Stomach (tissue), 8 donors: ENCODE measurements at regions not wholly inside any gene's neighbourhood (a gene's known extent, or its start where the extent isn't known, plus 50 kb on each side); places are given as distances from the start of the nearest gene placed in this dataset.
A peak's percentile ranks its signal among the peaks of the same experiment; 100 is the strongest.

Experiments used
- DNase-seq, 2 donors: peaks; one replicate each; pipeline versions ENCODE4 v3.0.0 to v3.0.0-alpha.2; 2013 to 2019
- H3K27ac ChIP-seq, 5 donors: fragments of 200-600 bp in 4 of 5; sonication (generic) in 4 of 5; one replicate each; pipeline ENCODE4 v1.5.1; 2013 to 2019; ENCODE audit warnings: mild to moderate bottlenecking in 1 of 5, moderate library complexity in 1 of 5
- H3K27me3 ChIP-seq, 3 donors: fragments of 200-600 bp; sonication (generic); one replicate each; pipeline ENCODE4 v1.5.1; 2017 to 2019; ENCODE audit warnings: mixed run types in 1 of 3
- H3K36me3 ChIP-seq, 4 donors: fragments of 200-600 bp; sonication (generic); 1 replicate in 3 of 4; 2 replicates in 1 of 4; pipeline ENCODE4 v1.5.1; 2016 to 2019
- H3K4me1 ChIP-seq, 4 donors: fragments of 200-600 bp; sonication (generic); one replicate each; pipeline ENCODE4 v1.5.1; 2016 to 2019
- H3K4me3 ChIP-seq, 4 donors: fragments of 200-600 bp; sonication (generic) in 3 of 4; one replicate each; pipeline ENCODE4 v1.5.1; 2016 to 2019; ENCODE audit warnings: mild to moderate bottlenecking in 1 of 4
- H3K9me3 ChIP-seq, 4 donors: fragments of 200-600 bp; sonication (generic); one replicate each; pipeline ENCODE4 v1.5.1; 2016 to 2019
- EP300 ChIP-seq: sonication (generic); formaldehyde crosslinking; IDR thresholded peaks from one replicate; pipeline ENCODE4 v1.6.1; 2017; ENCODE audit warnings: antibody characterized with exemption
- POLR2A ChIP-seq, 4 donors: fragments of 450-650 bp; IDR thresholded peaks; one replicate each; pipeline ENCODE4 v1.6.1; 2016; ENCODE audit warnings: antibody characterized with exemption in 4 of 4, control low read depth in 2 of 4, mild to moderate bottlenecking in 1 of 4, moderate library complexity in 1 of 4
- POLR2AphosphoS5 ChIP-seq, 3 donors: sonication (generic); formaldehyde crosslinking; IDR thresholded peaks; one replicate each; pipeline ENCODE4 v1.6.1; 2016; ENCODE audit warnings: antibody characterized with exemption in 3 of 3
- WGBS, 5 donors: extraction: QIAGEN DNeasy Blood & Tissue Kit in 3 of 5; methylation state at CpG; one replicate each; pipeline versions ENCODE4 v1.1.5 to v1.1.7; 2013 to 2018; 5-methylcytosine and 5-hydroxymethylcytosine counted together
- intact Hi-C: fragments of 100-400 bp; cut with DNase I; formaldehyde crosslinking; loops from one replicate; pipeline ENCODE4 v1.15.1; 2023; ENCODE audit warnings: low total_unique reads
- TF ChIP-seq, protein P1 (sequence below), 7 experiments: fragments of 450-650 bp in 4 of 7; fragments of 200-600 bp in 3 of 7; sonication (generic) in 3 of 7; IDR thresholded peaks; one replicate each; pipeline ENCODE4 v1.5.1; 2016 to 2019; ENCODE audit warnings: antibody characterized with exemption in 7 of 7, control low read depth in 2 of 7, mild to moderate bottlenecking in 1 of 7
- donor health status: healthy with polysubstance abuse.
- donor health status: Bipolar disorder and iron deficiency.
- donor health status: healthy.

DNA sequence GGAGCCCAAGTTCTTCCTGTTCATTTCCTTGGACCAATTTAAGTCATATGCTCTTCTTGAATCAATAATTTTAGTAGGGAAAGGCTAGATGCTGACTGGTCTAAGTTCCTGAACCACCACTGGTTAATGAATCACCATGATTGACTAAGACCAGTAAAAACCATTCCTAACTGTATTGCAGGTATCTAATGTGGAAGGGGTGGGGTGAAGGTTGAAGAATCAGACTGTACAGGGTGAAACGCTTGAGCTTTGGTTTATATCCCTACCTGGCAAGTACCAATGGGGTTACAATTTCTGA, 100.1 kb downstream of the DYRK2 start:
- TF ChIP-seq, protein P1, sequence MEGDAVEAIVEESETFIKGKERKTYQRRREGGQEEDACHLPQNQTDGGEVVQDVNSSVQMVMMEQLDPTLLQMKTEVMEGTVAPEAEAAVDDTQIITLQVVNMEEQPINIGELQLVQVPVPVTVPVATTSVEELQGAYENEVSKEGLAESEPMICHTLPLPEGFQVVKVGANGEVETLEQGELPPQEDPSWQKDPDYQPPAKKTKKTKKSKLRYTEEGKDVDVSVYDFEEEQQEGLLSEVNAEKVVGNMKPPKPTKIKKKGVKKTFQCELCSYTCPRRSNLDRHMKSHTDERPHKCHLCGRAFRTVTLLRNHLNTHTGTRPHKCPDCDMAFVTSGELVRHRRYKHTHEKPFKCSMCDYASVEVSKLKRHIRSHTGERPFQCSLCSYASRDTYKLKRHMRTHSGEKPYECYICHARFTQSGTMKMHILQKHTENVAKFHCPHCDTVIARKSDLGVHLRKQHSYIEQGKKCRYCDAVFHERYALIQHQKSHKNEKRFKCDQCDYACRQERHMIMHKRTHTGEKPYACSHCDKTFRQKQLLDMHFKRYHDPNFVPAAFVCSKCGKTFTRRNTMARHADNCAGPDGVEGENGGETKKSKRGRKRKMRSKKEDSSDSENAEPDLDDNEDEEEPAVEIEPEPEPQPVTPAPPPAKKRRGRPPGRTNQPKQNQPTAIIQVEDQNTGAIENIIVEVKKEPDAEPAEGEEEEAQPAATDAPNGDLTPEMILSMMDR (IDR thresholded peaks at IDR 0.05) = no peak
- no peak for TF ChIP-seq POLR2A (IDR thresholded peaks at IDR 0.05)
- TF ChIP-seq EP300 = no peak
- TF ChIP-seq POLR2AphosphoS5 (IDR thresholded peaks at IDR 0.05) = no peak
- Histone ChIP-seq H3K27me3 (no peaks in the 10 kb centered on the region), H3K4me1 (peaks cover 4 to 30% (median 19%) of the 10 kb centered on the region in 4 donors), H3K4me3 (no peak overlapping the region), H3K27ac (peak overlapping the region; percentile 35 to 79 (median 53)), H3K9me3 (no peaks in the 10 kb centered on the region), H3K36me3 (no peaks in the 10 kb centered on the region)
- 30 to 55% (median 50%) methylated on average over 1 of the region's 1 CpG for WGBS, 5 donors
- DNase-seq = peak in 1 of 2 donors; percentile 38
- intact Hi-C loops = no loop called here

DNA sequence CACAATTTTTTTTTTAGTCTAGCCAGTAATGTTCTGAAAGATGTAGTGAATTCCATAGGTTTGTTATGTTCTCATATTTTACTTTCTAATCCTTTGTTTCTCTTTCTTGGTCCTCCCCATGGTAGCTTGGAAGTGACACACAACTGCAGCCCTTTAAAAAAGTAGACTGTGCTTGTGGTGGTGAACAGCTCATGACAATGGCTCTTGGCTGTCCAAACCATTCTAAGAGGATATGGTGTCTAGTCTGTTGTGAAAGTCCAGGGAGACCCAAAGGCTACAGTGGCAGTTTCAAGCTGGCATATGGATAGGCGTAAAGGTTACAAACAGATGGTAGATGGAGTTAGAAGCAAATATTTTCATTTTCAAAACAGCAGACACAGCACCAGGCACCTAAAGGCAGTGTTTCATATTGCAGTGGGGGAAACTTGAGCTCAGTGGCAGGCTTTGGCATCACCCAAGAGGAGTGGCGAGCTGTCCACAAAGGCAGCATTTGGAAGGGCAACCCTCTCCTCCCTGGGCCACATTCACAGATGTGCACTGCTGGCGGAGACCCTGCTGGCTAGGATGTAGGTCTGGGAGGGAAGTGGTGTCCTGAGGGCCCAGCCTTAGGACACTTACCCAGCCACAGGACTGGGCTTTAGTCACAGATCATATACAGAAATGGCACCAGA, 102.1 kb downstream of the DYRK2 start:
- WGBS, 5 donors = 86 to 100% (median 96%) methylated on average over 3 of the region's 3 CpGs
- TF ChIP-seq, protein P1 (IDR thresholded peaks at IDR 0.05) = no peak
- no peak for TF ChIP-seq POLR2AphosphoS5 (IDR thresholded peaks at IDR 0.05)
- TF ChIP-seq POLR2A (IDR thresholded peaks at IDR 0.05) = no peak
- no peak for TF ChIP-seq EP300
- no peak for DNase-seq

DNA sequence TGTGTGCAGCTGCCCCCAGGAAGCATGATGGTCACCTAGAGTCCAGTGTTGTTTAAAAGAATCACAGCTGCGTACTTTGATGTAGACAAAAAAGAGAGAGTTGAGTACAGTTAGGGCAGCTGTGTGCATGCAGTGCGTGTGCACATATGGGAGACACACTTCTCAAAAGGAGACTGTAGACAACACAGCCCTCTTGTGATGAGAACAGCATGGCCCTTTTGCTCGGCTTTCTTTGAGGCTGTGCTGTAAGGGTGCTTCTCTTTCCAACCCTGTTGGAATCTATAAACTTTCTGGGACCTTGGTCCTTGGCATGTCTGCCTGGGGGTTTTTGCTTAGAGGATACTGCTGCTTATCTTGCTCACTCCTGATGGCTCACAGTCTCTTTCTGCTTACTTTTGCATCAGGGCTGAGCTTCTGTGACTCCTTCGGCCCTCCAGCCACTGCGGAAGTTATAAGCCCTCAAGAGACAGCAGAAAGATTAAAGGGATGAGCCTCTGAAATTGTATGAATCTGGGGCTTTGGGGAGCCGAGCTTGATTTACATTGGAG, 102.9 kb downstream of the DYRK2 start:
- Histone ChIP-seq H3K27ac (no peak overlapping the region), H3K9me3 (no peaks in the 10 kb centered on the region), H3K36me3 (no peaks in the 10 kb centered on the region), H3K4me1 (peaks cover 8 to 41% (median 25%) of the 10 kb centered on the region in 4 donors), H3K27me3 (no peaks in the 10 kb centered on the region), H3K4me3 (no peak overlapping the region)
- WGBS, 5 donors = 74 to 85% (median 78%) methylated on average over 6 of the region's 6 CpGs
- DNase-seq = peak in 1 of 2 donors; percentile 54
- TF ChIP-seq POLR2A (IDR thresholded peaks at IDR 0.05) = no peak
- TF ChIP-seq, protein P1 (IDR thresholded peaks at IDR 0.05) = no peak
- no peak for TF ChIP-seq POLR2AphosphoS5 (IDR thresholded peaks at IDR 0.05)
- TF ChIP-seq EP300 = no peak
- intact Hi-C loops = no loop called here

More for the DNA sequence above, 102.1 kb downstream of the DYRK2 start:
- no peaks in the 10 kb centered on the region for H3K9me3 ChIP-seq
- no peaks in the 10 kb centered on the region for H3K27me3 ChIP-seq
- H3K27ac ChIP-seq = no peak overlapping the region
- H3K4me3 ChIP-seq = no peak overlapping the region
- peaks cover 8 to 41% (median 25%) of the 10 kb centered on the region in 4 donors for H3K4me1 ChIP-seq
- intact Hi-C loops = no loop called here
- no peaks in the 10 kb centered on the region for H3K36me3 ChIP-seq

DNA sequence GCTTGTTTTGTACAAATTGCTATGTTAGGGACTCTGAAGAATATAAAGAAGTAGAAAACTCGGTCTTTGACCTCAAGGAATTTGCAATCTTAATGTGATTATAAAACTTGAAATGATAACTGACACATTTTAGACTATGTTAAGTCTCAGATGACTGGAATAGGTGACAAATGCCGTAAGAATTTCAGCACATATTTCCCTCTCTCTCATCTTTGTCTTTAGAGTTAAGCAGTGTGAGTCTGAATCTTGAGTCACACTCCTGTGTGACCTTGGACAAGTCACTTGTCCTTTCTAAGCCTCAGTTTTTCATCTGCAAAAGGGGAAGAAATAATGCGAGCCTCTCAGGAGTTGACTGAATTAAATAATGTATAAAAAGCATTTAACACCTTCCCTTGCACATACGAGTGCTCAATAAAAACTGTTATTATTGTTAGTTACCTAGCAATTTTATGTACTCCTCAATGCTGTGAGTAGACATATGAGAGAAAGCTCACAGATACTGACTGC, 103.7 kb downstream of the DYRK2 start:
- H3K4me1 ChIP-seq = peaks cover 4 to 39% (median 18%) of the 10 kb centered on the region in 4 donors
- no peaks in the 10 kb centered on the region for H3K9me3 ChIP-seq
- H3K4me3 ChIP-seq = no peak overlapping the region
- no peak overlapping the region for H3K27ac ChIP-seq
- intact Hi-C loops = no loop called here
- no peaks in the 10 kb centered on the region for H3K36me3 ChIP-seq
- no peak for DNase-seq
- TF ChIP-seq EP300 = no peak
- TF ChIP-seq, protein P1 (IDR thresholded peaks at IDR 0.05) = no peak
- TF ChIP-seq POLR2A (IDR thresholded peaks at IDR 0.05) = no peak
- no peak for TF ChIP-seq POLR2AphosphoS5 (IDR thresholded peaks at IDR 0.05)
- WGBS, 5 donors = 91 to 94% (median 93%) methylated on average over 4 of the region's 4 CpGs
- no peaks in the 10 kb centered on the region for H3K27me3 ChIP-seq
